OCI-LY1 (cell line): ENCODE measurements at regions not wholly inside any gene's neighbourhood (a gene's known extent, or its start where the extent isn't known, plus 50 kb on each side); places are given as distances from the start of the nearest gene placed in this dataset.

Source experiments
- H2AFZ ChIP-seq: fragments of 200-600 bp; sonication (generic), shearing (Covaris generic); 2 replicates; pipeline ENCODE4 v1.6.0; 2014; ENCODE audit warnings: antibody characterized with exemption, mild to moderate bottlenecking, low read length
- H3F3A ChIP-seq: fragments of 200-600 bp; sonication (generic), shearing (Covaris generic); 2 replicates; pipeline ENCODE4 v1.6.0; 2014; ENCODE audit warnings: mild to moderate bottlenecking, antibody characterized with exemption, low read length, moderate library complexity; ENCODE audit not compliant: insufficient read depth
- H3K27ac ChIP-seq: fragments of 200-600 bp; sonication (generic); 2 replicates; pipeline ENCODE4 v1.5.1; 2014; ENCODE audit warnings: low read length, mixed run types, mild to moderate bottlenecking, low read depth; ENCODE audit not compliant: poor library complexity, severe bottlenecking
- H3K27me3 ChIP-seq: fragments of 200-600 bp; sonication (generic); 2 replicates; pipeline ENCODE4 v1.6.0; 2014; ENCODE audit warnings: antibody characterized with exemption, mild to moderate bottlenecking, low read length, moderate library complexity; ENCODE audit not compliant: insufficient read depth
- H3K36me3 ChIP-seq: fragments of 200-600 bp; sonication (generic); 2 replicates; pipeline ENCODE4 v1.6.1; 2014; ENCODE audit warnings: mild to moderate bottlenecking, antibody characterized with exemption, low read length, moderate library complexity, mixed read lengths; ENCODE audit not compliant: insufficient read depth
- H3K4me1 ChIP-seq: fragments of 200-600 bp; sonication (generic); 2 replicates; pipeline ENCODE4 v1.5.1; 2014; ENCODE audit warnings: mild to moderate bottlenecking, low read length, moderate library complexity; ENCODE audit not compliant: insufficient read depth, severe bottlenecking
- H3K4me2 ChIP-seq: fragments of 200-600 bp; sonication (generic), shearing (Covaris generic); 2 replicates; pipeline ENCODE4 v1.6.1; 2014; ENCODE audit warnings: low read length
- H3K4me3 ChIP-seq: fragments of 200-600 bp; sonication (generic); 2 replicates; pipeline ENCODE4 v1.5.1; 2014; ENCODE audit warnings: low read length, low read depth, mild to moderate bottlenecking, mixed read lengths; ENCODE audit not compliant: poor library complexity, severe bottlenecking
- H3K79me2 ChIP-seq: fragments of 200-600 bp; shearing (Covaris generic); 2 replicates; pipeline ENCODE4 v1.6.1; 2016; ENCODE audit warnings: mixed run types, low read length, mixed read lengths; ENCODE audit not compliant: insufficient read depth
- H3K9ac ChIP-seq: fragments of 200-600 bp; sonication (generic), shearing (Covaris generic); 2 replicates; pipeline ENCODE4 v1.6.1; 2014; ENCODE audit warnings: mild to moderate bottlenecking, low read length, mixed read lengths
- H3K9me2 ChIP-seq: fragments of 200-600 bp; sonication (generic), shearing (Covaris generic); 2 replicates; pipeline ENCODE4 v1.6.1; 2014; ENCODE audit warnings: low read depth, mild to moderate bottlenecking, low read length, mixed read lengths
- H3K9me3 ChIP-seq: fragments of 200-600 bp; shearing (Covaris generic); 2 replicates; pipeline ENCODE4 v1.6.1; 2014; ENCODE audit warnings: low read length, mixed read lengths
- H4K20me1 ChIP-seq: fragments of 200-600 bp; sonication (generic), shearing (Covaris generic); 2 replicates; pipeline ENCODE4 v1.6.0; 2016; ENCODE audit warnings: mild to moderate bottlenecking, low read length; ENCODE audit not compliant: insufficient read depth
- EZH2 ChIP-seq: fragments of 200-600 bp; sonication (generic), shearing (Covaris generic); IDR thresholded peaks from 2 replicates; pipeline ENCODE4 v1.8.0; 2017; ENCODE audit warnings: borderline replicate concordance, mixed run types, mild to moderate bottlenecking, antibody characterized with exemption, low read length, moderate library complexity, mixed read lengths
- TF ChIP-seq, protein P1 (sequence below): fragments of 200-600 bp; sonication (generic), shearing (Covaris generic); IDR thresholded peaks from 2 replicates; pipeline ENCODE4 v1.5.1; 2017; ENCODE audit warnings: mild to moderate bottlenecking, antibody characterized with exemption, low read length, moderate library complexity, mixed read lengths

DNA sequence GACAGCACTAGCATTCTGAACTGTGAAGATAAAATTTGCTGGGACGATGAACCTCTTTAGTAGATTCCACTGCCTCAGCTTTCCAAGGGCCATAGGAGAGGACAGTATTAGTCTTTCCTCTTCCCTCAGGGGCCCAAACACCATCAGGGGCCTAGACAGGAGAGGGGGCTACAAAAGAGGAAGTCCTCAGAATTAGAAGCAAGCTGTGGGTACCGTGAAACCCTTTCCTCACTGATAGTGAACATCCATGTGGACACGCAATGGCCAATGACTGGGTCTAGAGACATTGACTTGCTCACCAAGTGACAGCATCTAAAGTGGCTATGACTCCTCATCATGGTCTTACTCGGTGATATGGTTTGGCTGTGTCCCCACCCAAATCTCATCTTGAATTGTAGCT lies 68.1 kb upstream of the UST start:
- Histone ChIP-seq H3K27ac (no peak overlapping the region), H3K4me3 (no peak overlapping the region), H3K27me3 (no peaks in the 10 kb centered on the region), H2AFZ (no peak overlapping the region), H3K9me3 (no peaks in the 10 kb centered on the region), H3F3A (no peaks in the 10 kb centered on the region), H3K9ac (no peak overlapping the region), H3K4me2 (no peak overlapping the region), H3K9me2 (no peaks in the 10 kb centered on the region), H3K4me1 (no peaks in the 10 kb centered on the region), H3K79me2 (no peaks in the 10 kb centered on the region), H4K20me1 (no peaks in the 10 kb centered on the region), H3K36me3 (no peaks in the 10 kb centered on the region)
- TF ChIP-seq, protein P1, sequence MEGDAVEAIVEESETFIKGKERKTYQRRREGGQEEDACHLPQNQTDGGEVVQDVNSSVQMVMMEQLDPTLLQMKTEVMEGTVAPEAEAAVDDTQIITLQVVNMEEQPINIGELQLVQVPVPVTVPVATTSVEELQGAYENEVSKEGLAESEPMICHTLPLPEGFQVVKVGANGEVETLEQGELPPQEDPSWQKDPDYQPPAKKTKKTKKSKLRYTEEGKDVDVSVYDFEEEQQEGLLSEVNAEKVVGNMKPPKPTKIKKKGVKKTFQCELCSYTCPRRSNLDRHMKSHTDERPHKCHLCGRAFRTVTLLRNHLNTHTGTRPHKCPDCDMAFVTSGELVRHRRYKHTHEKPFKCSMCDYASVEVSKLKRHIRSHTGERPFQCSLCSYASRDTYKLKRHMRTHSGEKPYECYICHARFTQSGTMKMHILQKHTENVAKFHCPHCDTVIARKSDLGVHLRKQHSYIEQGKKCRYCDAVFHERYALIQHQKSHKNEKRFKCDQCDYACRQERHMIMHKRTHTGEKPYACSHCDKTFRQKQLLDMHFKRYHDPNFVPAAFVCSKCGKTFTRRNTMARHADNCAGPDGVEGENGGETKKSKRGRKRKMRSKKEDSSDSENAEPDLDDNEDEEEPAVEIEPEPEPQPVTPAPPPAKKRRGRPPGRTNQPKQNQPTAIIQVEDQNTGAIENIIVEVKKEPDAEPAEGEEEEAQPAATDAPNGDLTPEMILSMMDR: no peak
- TF ChIP-seq EZH2: no peak

DNA sequence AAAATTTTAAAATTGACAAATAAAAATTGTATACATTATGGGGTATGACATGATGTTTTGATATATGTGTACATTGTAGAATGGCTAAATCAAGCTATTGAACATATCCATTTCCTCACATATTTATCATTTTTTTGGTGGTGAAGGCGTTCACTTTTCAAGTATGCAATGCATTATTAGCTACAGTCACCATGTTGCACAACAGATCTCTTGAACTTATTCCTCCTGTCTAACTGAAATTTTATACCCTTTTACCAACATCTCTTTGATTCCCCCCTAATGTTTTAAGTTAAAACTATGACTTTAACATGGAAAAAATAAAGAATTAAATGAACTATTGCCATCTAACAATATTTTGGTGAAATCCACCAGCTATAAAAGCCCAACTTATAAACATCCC lies 65.2 kb upstream of the UST start:
- Histone ChIP-seq H2AFZ (no peak overlapping the region), H3K27me3 (no peaks in the 10 kb centered on the region), H3K4me3 (no peak overlapping the region), H3K9me2 (no peaks in the 10 kb centered on the region), H3K4me1 (no peaks in the 10 kb centered on the region), H3K9me3 (no peaks in the 10 kb centered on the region), H3K27ac (no peak overlapping the region), H3K9ac (no peak overlapping the region), H3F3A (no peaks in the 10 kb centered on the region), H3K36me3 (no peaks in the 10 kb centered on the region), H3K4me2 (no peak overlapping the region), H4K20me1 (no peaks in the 10 kb centered on the region), H3K79me2 (no peaks in the 10 kb centered on the region)
- TF ChIP-seq, protein P1: no peak
- TF ChIP-seq EZH2: no peak

DNA sequence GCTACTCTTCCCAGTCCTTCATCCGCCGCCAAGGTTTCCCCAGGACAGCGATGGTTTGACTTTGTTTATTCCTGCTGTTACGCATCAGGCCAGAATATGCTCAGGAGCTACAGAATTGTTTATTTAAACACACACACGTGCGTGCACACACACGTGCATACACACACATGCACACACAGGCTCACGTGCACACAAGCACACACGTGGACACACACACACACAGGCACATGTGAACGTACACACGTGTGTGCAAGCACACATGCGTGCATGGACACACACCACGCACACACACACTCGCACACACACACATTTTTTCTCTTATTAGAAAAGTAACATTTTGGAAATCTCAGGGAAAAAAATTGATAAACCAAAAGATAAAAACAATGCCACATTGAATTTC lies 64.6 kb upstream of the UST start:
- no peak overlapping the region for H3K9ac ChIP-seq
- no peaks in the 10 kb centered on the region for H3F3A ChIP-seq
- H3K27ac ChIP-seq: no peak overlapping the region
- H4K20me1 ChIP-seq: no peaks in the 10 kb centered on the region
- no peaks in the 10 kb centered on the region for H3K79me2 ChIP-seq
- no peaks in the 10 kb centered on the region for H3K36me3 ChIP-seq
- H3K9me3 ChIP-seq: no peaks in the 10 kb centered on the region
- TF ChIP-seq, protein P1: no peak
- TF ChIP-seq EZH2: no peak
- H2AFZ ChIP-seq: no peak overlapping the region
- H3K4me3 ChIP-seq: no peak overlapping the region
- no peaks in the 10 kb centered on the region for H3K4me1 ChIP-seq
- no peak overlapping the region for H3K4me2 ChIP-seq
- H3K27me3 ChIP-seq: no peaks in the 10 kb centered on the region
- H3K9me2 ChIP-seq: no peaks in the 10 kb centered on the region
